ENCODE measurements at regions not wholly inside any gene's neighbourhood (a gene's known extent, or its start where the extent isn't known, plus 50 kb on each side); places are given as distances from the start of the nearest gene placed in this dataset.

GRCh38 chr7:25789701-25790640 lies 362.0 kb upstream of the NFE2L3 start:
- no peak for DNase-seq

- DNase-seq = no peak
Observed at GRCh38 chr7:25790963-25791362, 361.0 kb upstream of the NFE2L3 start.

- no peak for DNase-seq
Observed at GRCh38 chr7:25792586-25792985, 359.4 kb upstream of the NFE2L3 start.

GRCh38 chr7:25795824-25796235 lies 356.2 kb upstream of the NFE2L3 start:
- no peak for DNase-seq

- DNase-seq = no peak
Observed at GRCh38 chr7:25798344-25798743, 353.7 kb upstream of the NFE2L3 start.

- no peak for DNase-seq
Observed at GRCh38 chr7:25801214-25801613, 350.8 kb upstream of the NFE2L3 start.

GRCh38 chr7:25802057-25802456 lies 349.9 kb upstream of the NFE2L3 start:
- no peak for DNase-seq

- DNase-seq = no peak
Observed at GRCh38 chr7:25802473-25802872, 349.5 kb upstream of the NFE2L3 start.

- DNase-seq = no peak
Observed at GRCh38 chr7:25803117-25803887, 348.7 kb upstream of the NFE2L3 start.

- DNase-seq = no peak
Observed at GRCh38 chr7:25804154-25804553, 347.8 kb upstream of the NFE2L3 start.

GRCh38 chr7:25805027-25805687 lies 346.8 kb upstream of the NFE2L3 start:
- no peak for DNase-seq

GRCh38 chr7:25807086-25807611 lies 344.8 kb upstream of the NFE2L3 start:
- no peak for DNase-seq

- DNase-seq = no peak
Observed at GRCh38 chr7:25809441-25809840, 342.6 kb upstream of the NFE2L3 start.

- DNase-seq = no peak
Observed at GRCh38 chr7:25812086-25812850, 339.7 kb upstream of the NFE2L3 start.

GRCh38 chr7:25813381-25813780 lies 338.6 kb upstream of the NFE2L3 start:
- DNase-seq = no peak

GRCh38 chr7:25815711-25816110 lies 336.3 kb upstream of the NFE2L3 start:
- DNase-seq = no peak

GRCh38 chr7:25820432-25821040 lies 331.5 kb upstream of the NFE2L3 start:
- no peak for DNase-seq

- DNase-seq = no peak
Observed at GRCh38 chr7:25821225-25821624, 330.8 kb upstream of the NFE2L3 start.

- DNase-seq = no peak
Observed at GRCh38 chr7:25822823-25823222, 329.2 kb upstream of the NFE2L3 start.

- no peak for DNase-seq
Observed at GRCh38 chr7:25823571-25823970, 328.4 kb upstream of the NFE2L3 start.

- DNase-seq = no peak
Observed at GRCh38 chr7:25828468-25828867, 323.5 kb upstream of the NFE2L3 start.

- no peak for DNase-seq
Observed at GRCh38 chr7:25829663-25830062, 322.3 kb upstream of the NFE2L3 start.

All from NCI-H748 treated with DMSO at 0.1 percent for 48 hours (cell line).